GM23338 (cell line): ENCODE measurements at regions not wholly inside any gene's neighbourhood (a gene's known extent, or its start where the extent isn't known, plus 50 kb on each side); places are given as distances from the start of the nearest gene placed in this dataset.

Experiments used
- ATAC-seq: fragments of 200-7000 bp; cut with Tn5 transposase; 3 replicates; pipeline ENCODE4 v1.9.1; 2020
- DNase-seq: peaks from one replicate; pipeline ENCODE4 v3.0.0-alpha.2; 2015; ENCODE audit warnings: low spot score
- H2AFZ ChIP-seq: fragments of 200-600 bp; sonication (generic); 2 replicates; pipeline ENCODE4 v1.8.0; 2016; ENCODE audit warnings: antibody characterized with exemption, mild to moderate bottlenecking, moderate library complexity
- H3F3A ChIP-seq: fragments of 200-600 bp; sonication (generic); replicated peaks from 2 replicates; pipeline ENCODE4 v1.8.0; 2017; ENCODE audit warnings: antibody characterized with exemption, mixed run types, low read depth
- H3K27ac ChIP-seq: fragments of 200-600 bp; sonication (generic); 2 replicates; pipeline ENCODE4 v1.6.1; 2016; ENCODE audit warnings: low read depth
- H3K27me3 ChIP-seq: fragments of 200-600 bp; sonication (generic); 2 replicates; pipeline ENCODE4 v1.8.0; 2016; ENCODE audit warnings: mild to moderate bottlenecking, mixed run types, moderate library complexity; ENCODE audit not compliant: insufficient read depth
- H3K36me3 ChIP-seq: fragments of 200-600 bp; sonication (generic); 2 replicates; pipeline ENCODE4 v1.8.0; 2016; ENCODE audit warnings: mild to moderate bottlenecking; ENCODE audit not compliant: insufficient read depth
- H3K4me1 ChIP-seq: fragments of 200-600 bp; sonication (generic); 2 replicates; pipeline ENCODE4 v1.8.0; 2016; ENCODE audit warnings: mild to moderate bottlenecking, moderate library complexity; ENCODE audit not compliant: insufficient read depth
- H3K4me2 ChIP-seq: fragments of 200-600 bp; sonication (generic); 2 replicates; pipeline ENCODE4 v1.7.1; 2017; ENCODE audit warnings: mixed run types
- H3K4me3 ChIP-seq: fragments of 200-600 bp; sonication (generic); 2 replicates; pipeline ENCODE4 v1.6.1; 2016; ENCODE audit warnings: mixed run types
- H3K79me2 ChIP-seq: fragments of 200-600 bp; sonication (generic); replicated peaks from 2 replicates; pipeline ENCODE4 v1.8.0; 2017; ENCODE audit warnings: mild to moderate bottlenecking; ENCODE audit not compliant: insufficient read depth
- H3K9me2 ChIP-seq: fragments of 200-600 bp; sonication (generic); 2 replicates; pipeline ENCODE4 v1.8.0; 2017; ENCODE audit not compliant: insufficient read depth
- H4K20me1 ChIP-seq: fragments of 200-600 bp; sonication (generic); replicated peaks from 2 replicates; pipeline ENCODE4 v1.8.0; 2017; ENCODE audit warnings: mild to moderate bottlenecking; ENCODE audit not compliant: insufficient read depth
- H3K27ac Mint-ChIP-seq: 2 replicates; pipeline ENCODE4 v1.8.0; 2020; ENCODE audit warnings: inconsistent platforms, mild to moderate bottlenecking, moderate library complexity, mixed read lengths
- H3K27me3 Mint-ChIP-seq: 3 replicates; pipeline ENCODE4 v1.8.0; 2022; ENCODE audit warnings: low read depth, mild to moderate bottlenecking, moderate library complexity, mixed read lengths, inconsistent platforms; ENCODE audit not compliant: insufficient read depth, poor library complexity
- H3K36me3 Mint-ChIP-seq: 3 replicates; pipeline ENCODE4 v1.8.0; 2021; ENCODE audit warnings: low read depth, mild to moderate bottlenecking, inconsistent platforms, moderate library complexity, mixed read lengths
- H3K4me1 Mint-ChIP-seq: 3 replicates; pipeline ENCODE4 v1.8.0; 2020; ENCODE audit warnings: mild to moderate bottlenecking, inconsistent platforms, mixed read lengths
- H3K4me3 Mint-ChIP-seq: 3 replicates; pipeline ENCODE4 v1.8.0; 2021; ENCODE audit warnings: moderate library complexity, mild to moderate bottlenecking, inconsistent platforms, mixed read lengths
- H3K9me3 Mint-ChIP-seq: 3 replicates; pipeline ENCODE4 v1.8.0; 2020; ENCODE audit warnings: moderate library complexity, mild to moderate bottlenecking, inconsistent platforms, mixed read lengths
- CREB1 ChIP-seq: fragments of 250-450 bp; sonication (Bioruptor Pico); IDR thresholded peaks from 2 replicates; pipeline ENCODE4 v1.5.0; 2020; ENCODE audit warnings: low read depth, mild to moderate bottlenecking, moderate library complexity
- CTCF ChIP-seq, 2 experiments: fragments of 200-600 bp in 1 of 2; sonication (generic) in 1 of 2; conservative IDR thresholded peaks; 2 replicates each; pipeline versions ENCODE4 v1.5.1 to v1.6.1; 2016 to 2017; ENCODE audit warnings: antibody characterized with exemption in 2 of 2, low read depth in 2 of 2, mild to moderate bottlenecking in 2 of 2, moderate library complexity in 1 of 2
- ETS1 ChIP-seq: IDR thresholded peaks from 2 replicates; pipeline ENCODE4 v1.6.1; 2016; ENCODE audit warnings: antibody characterized with exemption
- EZH2 ChIP-seq: fragments of 200-600 bp; sonication (generic); IDR thresholded peaks from one replicate; pipeline ENCODE4 v1.8.0; 2017; ENCODE audit warnings: antibody characterized with exemption, mild to moderate bottlenecking, low read depth; ENCODE audit not compliant: unreplicated experiment
- EZH2phosphoT487 ChIP-seq: fragments of 200-600 bp; sonication (generic); IDR thresholded peaks from one replicate; pipeline ENCODE4 v1.8.1; 2018; ENCODE audit warnings: antibody characterized with exemption; ENCODE audit not compliant: unreplicated experiment
- JUNB ChIP-seq: IDR thresholded peaks from one replicate; pipeline ENCODE4 v1.6.1; 2016; ENCODE audit warnings: antibody characterized with exemption; ENCODE audit not compliant: unreplicated experiment
- NANOG ChIP-seq: IDR thresholded peaks from 2 replicates; pipeline ENCODE4 v1.6.1; 2016; ENCODE audit warnings: antibody characterized with exemption, borderline replicate concordance
- POLR2AphosphoS5 ChIP-seq: IDR thresholded peaks from 2 replicates; pipeline ENCODE4 v1.6.1; 2016; ENCODE audit warnings: antibody characterized with exemption, low read depth
- REST ChIP-seq: IDR thresholded peaks from one replicate; pipeline ENCODE4 v1.6.1; 2018; ENCODE audit warnings: antibody characterized with exemption; ENCODE audit not compliant: unreplicated experiment
- STAT1 ChIP-seq: IDR thresholded peaks from one replicate; pipeline ENCODE4 v1.6.1; 2016; ENCODE audit warnings: antibody characterized with exemption; ENCODE audit not compliant: unreplicated experiment
- ZNF114 ChIP-seq: fragments of 250-450 bp; sonication (Bioruptor Pico); IDR thresholded peaks from 2 replicates; pipeline ENCODE4 v1.5.0; 2020; ENCODE audit warnings: mild to moderate bottlenecking, moderate library complexity
- ZNF331 ChIP-seq: fragments of 250-450 bp; sonication (Bioruptor Pico); IDR thresholded peaks from 2 replicates; pipeline ENCODE4 v1.5.0; 2020; ENCODE audit warnings: low read depth, mild to moderate bottlenecking, moderate library complexity
- ZNF462 ChIP-seq: fragments of 250-450 bp; sonication (Bioruptor Pico); IDR thresholded peaks from 2 replicates; pipeline ENCODE4 v1.5.0; 2020; ENCODE audit warnings: mild to moderate bottlenecking, moderate library complexity

- Mint-ChIP-seq H3K4me1 (no peaks in the 10 kb centered on the region), H3K27ac (no peak overlapping the region), H3K36me3 (no peaks in the 10 kb centered on the region), H3K4me3 (no peak overlapping the region), H3K27me3 (no peaks in the 10 kb centered on the region), H3K9me3 (no peaks in the 10 kb centered on the region)
- no peaks in the 10 kb centered on the region for H3K27me3 ChIP-seq
- H2AFZ ChIP-seq = no peak overlapping the region
- H3K4me2 ChIP-seq = no peak overlapping the region
- ATAC-seq (no peak), DNase-seq (no peak)
- TF ChIP-seq EZH2 (no peak), CTCF (conservative IDR thresholded peaks at IDR 0.05; ENCODE audit: low read depth in 2 of 2) (no peak), ZNF331 (no peak), ETS1 (no peak), NANOG (no peak), STAT1 (no peak), ZNF114 (CRISPR knock-in tag) (no peak), POLR2AphosphoS5 (no peak), JUNB (no peak), REST (no peak), EZH2phosphoT487 (no peak), CREB1 (CRISPR knock-in tag) (no peak), ZNF462 (CRISPR knock-in tag) (no peak)
- H3K79me2 ChIP-seq = no peaks in the 10 kb centered on the region
- no peaks in the 10 kb centered on the region for H3K4me1 ChIP-seq
- H3F3A ChIP-seq = no peaks in the 10 kb centered on the region
- H3K36me3 ChIP-seq = no peaks in the 10 kb centered on the region
- no peaks in the 10 kb centered on the region for H4K20me1 ChIP-seq
- no peak overlapping the region for H3K4me3 ChIP-seq
- no peak overlapping the region for H3K27ac ChIP-seq
- no peaks in the 10 kb centered on the region for H3K9me2 ChIP-seq
Measured at GRCh38 chr2:144143294-144144151, 376.4 kb downstream of the ZEB2 start.
